ENCODE measurements at regions not wholly inside any gene's neighbourhood (a gene's known extent, or its start where the extent isn't known, plus 50 kb on each side); places are given as distances from the start of the nearest gene placed in this dataset.
"Not testable (repeated sequence)": the region's sequence is repeated elsewhere in the genome, so short reads cannot be mapped to it uniquely, and the experiment has no call there.

DNA sequence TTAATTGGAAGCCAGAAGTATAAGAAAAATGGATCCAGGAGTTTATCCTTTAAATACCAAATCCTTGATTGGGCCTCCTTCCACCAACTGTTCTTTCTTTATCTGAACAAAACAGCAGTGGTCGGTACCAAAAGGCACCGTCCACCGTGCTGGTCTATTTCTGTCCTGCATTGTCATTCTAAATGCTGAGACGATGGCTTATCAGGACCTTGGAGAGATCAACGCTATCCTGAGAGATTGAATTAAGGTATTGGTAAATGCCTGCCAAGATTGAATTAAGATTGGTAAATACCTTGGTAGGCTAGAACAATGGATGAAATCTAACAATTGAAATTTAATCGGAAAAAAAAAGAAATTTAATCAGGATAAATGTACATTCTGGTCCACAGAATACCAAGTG, 73.4 kb upstream of the SOD1 start:
- no peak for TF ChIP-seq CTCF (conservative IDR thresholded peaks at IDR 0.05)
- H2BK20ac ChIP-seq (ENCODE audit: low read depth, low read length, poor library complexity, severe bottlenecking) = no peak overlapping the region
- H3K9me3 ChIP-seq (ENCODE audit: control insufficient read depth, low read depth, low read length) = no peaks in the 10 kb centered on the region
- H2BK5ac ChIP-seq (ENCODE audit: insufficient read length, low read length) = no peak overlapping the region
- no peaks in the 10 kb centered on the region for H3K27me3 ChIP-seq (ENCODE audit: insufficient read depth, low read length)
- no peak overlapping the region for H3K56ac ChIP-seq (ENCODE audit: insufficient read length, low read depth, low read length)
- H2BK15ac ChIP-seq (ENCODE audit: low read depth, low read length) = no peak overlapping the region
- Mint-ChIP-seq H3K36me3 (ENCODE audit: insufficient read depth in 1 of 3, low read depth in 3 of 3) (no peaks in the 10 kb centered on the region), H3K27ac (no peak overlapping the region), H3K9me3 (no peaks in the 10 kb centered on the region), H3K27me3 (ENCODE audit: low read depth) (no peaks in the 10 kb centered on the region), H3K4me3 (no peak overlapping the region), H3K4me1 (peaks cover 10 to 17% of the 10 kb centered on the region in 2 experiments; a peak in 3 of 4 replicates)
- no peak overlapping the region for H4K8ac ChIP-seq (replicated peaks; ENCODE audit: insufficient read length, low read depth, low read length)
- no peak overlapping the region for H2AK5ac ChIP-seq (ENCODE audit: insufficient read length, low read length)
- H4K5ac ChIP-seq (ENCODE audit: insufficient read length, low read depth, low read length) = no peak overlapping the region
- no peak overlapping the region for H2BK12ac ChIP-seq (ENCODE audit: insufficient read length, low read depth, low read length)
- H3K4me1 ChIP-seq (ENCODE audit: insufficient read depth, low read length) = no peaks in the 10 kb centered on the region
- H2BK120ac ChIP-seq (ENCODE audit: low read depth, low read length, poor library complexity, severe bottlenecking) = no peak overlapping the region
- no peaks in the 10 kb centered on the region for H4K20me1 ChIP-seq (ENCODE audit: control insufficient read depth, insufficient read depth, insufficient read length)
- DNase-seq = no peak
- no peaks in the 10 kb centered on the region for H3K79me2 ChIP-seq (ENCODE audit: insufficient read depth, low read length)
- H3K79me1 ChIP-seq (ENCODE audit: insufficient read depth, low read depth, low read length, poor library complexity, severe bottlenecking) = no peaks in the 10 kb centered on the region
- no peak overlapping the region for H2AFZ ChIP-seq (ENCODE audit: low read length)
- no peak overlapping the region for H3T11ph ChIP-seq (ENCODE audit: low read length)
- no peak overlapping the region for H3K27ac ChIP-seq (ENCODE audit: insufficient read length, low read depth, low read length)
- H3K18ac ChIP-seq (ENCODE audit: insufficient read length, low read depth, low read length) = no peak overlapping the region
- no CpG with 5 or more reads among the region's 6 CpGs for WGBS (ENCODE audit: extremely low coverage, insufficient read length, low lambda C conversion rate)
- no peak overlapping the region for H3K9ac ChIP-seq (ENCODE audit: extremely low read depth, insufficient read length, low read length)
- no peak overlapping the region for H3K23ac ChIP-seq (ENCODE audit: insufficient read length, low read depth, low read length)
- no peak overlapping the region for H3K4me2 ChIP-seq (ENCODE audit: insufficient read depth, insufficient read length, low read length)
- H3K14ac ChIP-seq (ENCODE audit: insufficient read depth, low read length) = no peak overlapping the region
- H3K4ac ChIP-seq (ENCODE audit: low read depth, low read length) = no peak overlapping the region
- no peaks in the 10 kb centered on the region for H3K23me2 ChIP-seq (ENCODE audit: insufficient read length, low read depth, low read length, poor library complexity, severe bottlenecking)
- no peak overlapping the region for H4K91ac ChIP-seq (ENCODE audit: insufficient read length, low read depth, low read length)

DNA sequence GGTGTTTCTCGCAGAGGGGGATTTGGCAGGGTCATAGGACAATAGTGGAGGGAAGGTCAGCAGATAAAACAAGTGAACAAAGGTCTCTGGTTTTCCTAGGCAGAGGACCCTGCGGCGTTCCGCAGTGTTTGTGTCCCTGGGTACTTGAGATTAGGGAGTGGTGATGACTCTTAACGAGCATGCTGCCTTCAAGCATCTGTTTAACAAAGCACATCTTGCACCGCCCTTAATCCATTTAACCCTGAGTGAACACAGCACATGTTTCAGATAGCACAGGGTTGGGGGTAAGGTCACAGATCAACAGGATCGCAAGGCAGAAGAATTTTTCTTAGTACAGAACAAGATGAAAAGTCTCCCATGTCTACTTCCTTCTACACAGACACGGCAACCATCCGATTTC, 75.6 kb upstream of the SOD1 start:
- not testable (repeated sequence) for H2BK12ac ChIP-seq (ENCODE audit: insufficient read length, low read depth, low read length); H3K14ac ChIP-seq (ENCODE audit: insufficient read depth, low read length); H4K8ac ChIP-seq (replicated peaks; ENCODE audit: insufficient read length, low read depth, low read length); H3K56ac ChIP-seq (ENCODE audit: insufficient read length, low read depth, low read length); H3K9me3 ChIP-seq (ENCODE audit: control insufficient read depth, low read depth, low read length); H3K27ac Mint-ChIP-seq; H3K79me1 ChIP-seq (ENCODE audit: insufficient read depth, low read depth, low read length, poor library complexity, severe bottlenecking); H3K23me2 ChIP-seq (ENCODE audit: insufficient read length, low read depth, low read length, poor library complexity, severe bottlenecking); H3K4me3 Mint-ChIP-seq; H3K4me1 ChIP-seq (ENCODE audit: insufficient read depth, low read length); H3K27ac ChIP-seq (ENCODE audit: insufficient read length, low read depth, low read length); H4K91ac ChIP-seq (ENCODE audit: insufficient read length, low read depth, low read length); H3K36me3 Mint-ChIP-seq (ENCODE audit: insufficient read depth in 1 of 3, low read depth in 3 of 3); DNase-seq; H3K27me3 Mint-ChIP-seq (ENCODE audit: low read depth); H3K79me2 ChIP-seq (ENCODE audit: insufficient read depth, low read length); H2BK20ac ChIP-seq (ENCODE audit: low read depth, low read length, poor library complexity, severe bottlenecking); H2BK5ac ChIP-seq (ENCODE audit: insufficient read length, low read length); H2AFZ ChIP-seq (ENCODE audit: low read length); H4K20me1 ChIP-seq (ENCODE audit: control insufficient read depth, insufficient read depth, insufficient read length); H3T11ph ChIP-seq (ENCODE audit: low read length); H3K27me3 ChIP-seq (ENCODE audit: insufficient read depth, low read length); H3K23ac ChIP-seq (ENCODE audit: insufficient read length, low read depth, low read length); H3K4me2 ChIP-seq (ENCODE audit: insufficient read depth, insufficient read length, low read length); H2BK120ac ChIP-seq (ENCODE audit: low read depth, low read length, poor library complexity, severe bottlenecking); H3K9ac ChIP-seq (ENCODE audit: extremely low read depth, insufficient read length, low read length); H3K4ac ChIP-seq (ENCODE audit: low read depth, low read length); H2BK15ac ChIP-seq (ENCODE audit: low read depth, low read length); H2AK5ac ChIP-seq (ENCODE audit: insufficient read length, low read length); H4K5ac ChIP-seq (ENCODE audit: insufficient read length, low read depth, low read length); H3K9me3 Mint-ChIP-seq; H3K18ac ChIP-seq (ENCODE audit: insufficient read length, low read depth, low read length)
- WGBS (ENCODE audit: extremely low coverage, insufficient read length, low lambda C conversion rate) = no CpG with 5 or more reads among the region's 9 CpGs
- H3K4me1 Mint-ChIP-seq = peaks cover 10 to 12% of the 10 kb centered on the region in 2 experiments; a peak in 3 of 4 replicates
